GM12875 (cell line): ENCODE measurements at regions not wholly inside any gene's neighbourhood (a gene's known extent, or its start where the extent isn't known, plus 50 kb on each side); places are given as distances from the start of the nearest gene placed in this dataset.

Experiments
- H3K4me3 ChIP-seq: one replicate; pipeline ENCODE4 v1.5.1; 2011; ENCODE audit warnings: low read depth, low read length, control low read depth
- TF ChIP-seq, protein P1 (sequence below): IDR thresholded peaks from 2 replicates; pipeline ENCODE4 v1.5.1; 2011; ENCODE audit warnings: low read depth, mild to moderate bottlenecking, control low read depth, inconsistent platforms, low read length, moderate library complexity, borderline replicate concordance; ENCODE audit not compliant: insufficient read depth

DNA sequence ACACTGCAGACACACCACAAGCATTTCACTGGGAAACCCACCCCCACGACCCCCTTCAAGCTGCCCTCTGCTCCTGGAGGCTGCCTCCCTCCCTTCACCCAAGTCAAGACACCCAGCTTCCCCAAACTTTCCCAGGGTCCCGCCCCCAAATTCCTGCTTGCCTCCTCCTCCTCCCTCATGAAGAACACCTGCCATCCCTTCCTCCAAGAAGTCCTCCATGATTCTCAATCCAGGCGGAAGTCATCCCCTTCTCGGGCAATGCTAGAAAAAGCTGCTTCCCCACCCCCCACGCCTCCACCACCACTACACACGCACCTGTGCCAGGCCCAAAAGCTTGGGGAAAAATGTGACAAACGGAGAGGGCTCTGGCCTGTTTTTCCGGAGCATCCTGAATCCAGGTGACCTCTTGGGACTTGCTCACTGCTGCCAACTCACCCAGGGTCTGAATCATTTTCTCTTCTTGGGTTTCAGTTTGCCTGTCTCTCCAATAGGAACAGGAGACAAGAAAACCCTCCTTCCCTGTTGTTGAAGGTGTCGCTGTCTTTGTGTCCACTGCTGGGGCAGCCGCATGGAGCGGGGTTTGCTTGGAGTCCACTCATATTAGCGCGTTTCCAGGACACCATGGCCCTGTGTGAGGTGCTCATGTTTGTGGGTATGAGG lies 101.0 kb upstream of the CASZ1 start:
- H3K4me3 ChIP-seq, result no peak overlapping the region
- TF ChIP-seq, protein P1, sequence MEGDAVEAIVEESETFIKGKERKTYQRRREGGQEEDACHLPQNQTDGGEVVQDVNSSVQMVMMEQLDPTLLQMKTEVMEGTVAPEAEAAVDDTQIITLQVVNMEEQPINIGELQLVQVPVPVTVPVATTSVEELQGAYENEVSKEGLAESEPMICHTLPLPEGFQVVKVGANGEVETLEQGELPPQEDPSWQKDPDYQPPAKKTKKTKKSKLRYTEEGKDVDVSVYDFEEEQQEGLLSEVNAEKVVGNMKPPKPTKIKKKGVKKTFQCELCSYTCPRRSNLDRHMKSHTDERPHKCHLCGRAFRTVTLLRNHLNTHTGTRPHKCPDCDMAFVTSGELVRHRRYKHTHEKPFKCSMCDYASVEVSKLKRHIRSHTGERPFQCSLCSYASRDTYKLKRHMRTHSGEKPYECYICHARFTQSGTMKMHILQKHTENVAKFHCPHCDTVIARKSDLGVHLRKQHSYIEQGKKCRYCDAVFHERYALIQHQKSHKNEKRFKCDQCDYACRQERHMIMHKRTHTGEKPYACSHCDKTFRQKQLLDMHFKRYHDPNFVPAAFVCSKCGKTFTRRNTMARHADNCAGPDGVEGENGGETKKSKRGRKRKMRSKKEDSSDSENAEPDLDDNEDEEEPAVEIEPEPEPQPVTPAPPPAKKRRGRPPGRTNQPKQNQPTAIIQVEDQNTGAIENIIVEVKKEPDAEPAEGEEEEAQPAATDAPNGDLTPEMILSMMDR, result no peak

DNA sequence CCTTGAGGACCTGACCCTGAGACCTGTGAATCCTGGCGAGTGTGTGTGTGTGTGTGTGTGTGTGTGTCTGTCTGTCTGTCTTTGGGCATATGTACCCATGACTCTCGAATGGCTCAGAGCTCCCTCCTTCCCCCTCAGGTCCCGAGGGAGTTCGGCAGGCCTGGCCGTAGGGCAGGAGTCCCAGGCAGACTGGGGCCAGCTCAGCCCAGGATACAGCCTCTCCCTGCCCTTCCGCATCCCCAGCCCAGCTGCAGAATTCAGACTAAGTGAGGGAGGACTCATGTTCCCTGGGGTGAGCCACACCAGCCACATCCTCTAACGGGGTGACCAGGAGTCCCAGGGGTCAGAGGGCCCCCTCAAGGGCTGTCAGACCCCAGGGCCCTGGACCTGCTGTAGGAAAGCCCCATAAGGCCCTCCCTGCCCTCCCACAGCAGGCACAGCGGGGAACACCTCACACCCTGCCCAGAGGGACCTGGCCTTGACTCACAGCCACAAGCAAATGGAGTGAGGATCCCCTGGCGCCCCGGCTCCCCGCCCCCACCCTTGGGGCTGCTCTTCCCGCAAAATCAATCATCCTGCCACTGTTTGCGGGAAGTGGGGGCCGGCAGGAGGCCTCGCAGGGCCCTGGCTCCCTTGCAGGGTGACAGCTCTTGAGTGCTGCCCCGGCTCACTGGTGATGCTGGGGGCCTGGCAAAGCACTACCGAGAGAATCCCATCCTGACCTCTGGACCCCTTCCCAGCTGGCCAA lies 101.7 kb upstream of the CASZ1 start:
- TF ChIP-seq, protein P1, result no peak
- no peak overlapping the region for H3K4me3 ChIP-seq

DNA sequence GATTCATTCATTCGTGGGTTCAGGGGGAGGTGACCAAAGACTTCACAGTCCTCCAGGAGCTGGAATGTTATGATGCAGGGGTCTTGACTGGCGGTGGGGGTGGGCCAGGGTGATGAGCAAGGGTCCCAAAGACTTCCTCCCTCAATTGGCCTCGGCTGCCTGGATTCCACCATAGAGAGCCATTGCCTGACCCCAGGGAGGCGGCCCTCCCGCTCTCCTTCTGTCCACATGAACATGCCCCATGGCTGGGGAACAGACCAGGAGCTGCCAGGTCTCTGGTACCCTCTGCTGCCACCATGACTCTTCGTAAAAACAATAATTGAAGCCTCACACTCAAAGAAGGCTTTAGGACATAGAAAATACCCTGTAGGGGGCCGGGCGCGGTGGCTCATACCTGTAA lies 102.5 kb upstream of the CASZ1 start:
- TF ChIP-seq, protein P1, result no peak
- H3K4me3 ChIP-seq, result no peak overlapping the region

DNA sequence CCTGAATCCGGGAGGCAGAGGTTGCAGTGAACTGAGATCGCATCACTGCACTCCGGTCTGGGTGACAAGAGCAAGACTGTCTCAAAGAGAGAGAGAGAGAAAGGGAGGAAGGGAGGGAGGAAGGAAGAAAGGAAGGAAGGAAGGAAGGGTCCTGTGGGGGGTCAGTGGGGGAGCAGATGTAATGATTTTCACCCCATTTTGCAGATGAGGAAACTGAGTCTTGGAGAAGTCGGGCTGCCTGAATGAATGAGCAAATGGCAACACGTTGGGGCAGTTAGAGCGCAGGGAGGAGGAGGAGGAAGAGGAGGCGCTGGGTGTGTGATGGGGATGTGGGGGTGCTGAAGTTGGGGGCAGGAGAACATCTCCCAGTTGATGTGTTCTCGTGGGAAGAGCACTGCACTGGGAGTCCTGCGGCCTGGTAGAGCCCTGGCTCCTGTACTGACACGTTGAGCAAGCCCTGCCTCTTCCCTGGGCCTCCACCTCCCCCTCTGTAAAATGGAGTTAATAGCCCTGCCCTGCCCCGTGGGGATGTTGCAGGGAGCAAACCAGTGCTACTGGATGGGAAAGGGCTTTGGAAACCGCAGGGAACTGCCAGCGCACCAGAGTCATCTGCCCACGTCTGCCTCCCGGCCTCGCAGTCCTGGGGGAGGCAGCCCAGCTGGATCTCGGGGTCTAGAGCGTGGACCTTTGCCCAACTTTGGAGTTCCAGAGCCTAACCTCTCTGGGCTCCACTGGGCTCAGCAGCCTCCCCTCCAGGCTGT lies 103.2 kb upstream of the CASZ1 start:
- TF ChIP-seq, protein P1, result no peak
- H3K4me3 ChIP-seq, result no peak overlapping the region

DNA sequence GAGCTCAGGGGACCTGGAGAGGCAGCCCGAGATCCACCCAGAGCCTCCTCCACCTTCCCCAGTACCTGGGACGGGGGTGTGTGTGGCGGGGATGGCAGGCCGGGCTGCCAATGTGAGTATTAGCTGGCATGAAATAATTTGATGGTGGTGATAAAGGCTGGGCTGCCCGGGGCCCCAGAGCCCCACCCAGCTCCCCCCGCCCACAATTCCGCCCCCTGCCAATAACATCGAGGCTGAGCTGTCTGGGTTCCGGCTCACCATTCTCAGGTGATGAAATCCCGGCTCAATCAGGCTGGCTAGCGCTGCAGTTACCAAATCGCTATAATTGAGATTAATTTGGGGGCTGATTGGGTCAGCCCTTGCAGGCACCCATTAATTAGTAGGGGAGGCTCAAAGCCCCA lies 103.8 kb upstream of the CASZ1 start:
- TF ChIP-seq, protein P1, result no peak
- H3K4me3 ChIP-seq, result no peak overlapping the region

DNA sequence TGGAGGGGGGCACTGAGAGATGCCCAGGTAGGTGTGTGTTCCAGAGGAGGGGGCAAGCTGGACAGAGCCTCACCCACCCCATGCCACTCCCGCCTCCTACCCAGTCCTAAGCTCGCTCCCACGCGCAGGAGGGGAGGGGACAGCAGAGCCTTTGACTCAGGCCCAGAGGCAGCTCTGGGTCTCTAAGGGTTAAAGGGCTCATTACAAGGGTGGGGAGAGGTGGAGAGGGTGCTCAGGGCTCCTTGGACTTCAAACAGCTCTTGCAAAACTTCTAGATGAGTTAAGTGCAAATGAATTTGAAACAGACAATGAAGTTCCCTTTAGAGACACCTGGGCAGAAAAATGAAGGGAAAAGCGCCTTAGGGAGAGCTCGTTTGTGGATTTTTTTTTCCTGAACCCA lies 104.2 kb upstream of the CASZ1 start:
- TF ChIP-seq, protein P1, result no peak
- H3K4me3 ChIP-seq, result no peak overlapping the region
